ENCODE measurements at regions not wholly inside any gene's neighbourhood (a gene's known extent, or its start where the extent isn't known, plus 50 kb on each side); places are given as distances from the start of the nearest gene placed in this dataset.

DNA sequence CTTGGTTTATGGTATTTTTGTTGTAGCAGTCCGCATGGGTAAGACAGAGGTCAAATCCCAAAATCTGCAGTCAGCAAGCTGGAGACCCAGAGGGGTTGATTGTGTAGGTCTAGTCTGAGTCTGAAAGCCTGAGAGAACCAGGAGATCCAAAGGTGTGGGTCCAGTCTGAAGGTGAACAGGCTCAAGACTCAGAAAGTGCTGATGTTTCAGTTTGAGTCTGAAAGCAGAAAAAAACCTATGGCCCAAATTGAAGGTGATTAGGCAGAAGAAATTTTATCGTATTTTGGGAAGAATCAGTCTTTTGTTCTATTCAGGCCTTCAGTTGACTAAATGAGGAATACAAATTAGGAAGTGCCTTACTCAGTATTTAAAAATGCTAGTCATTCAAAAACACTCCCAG lies 807.8 kb upstream of the FOXG1 start:
- TF ChIP-seq ZNF239 (tag by site-specific recombination; IDR thresholded peaks at IDR 0.05) (no peak), ZNF660 (tag by site-specific recombination; IDR thresholded peaks at IDR 0.05) (no peak), ZBTB8A (tag by site-specific recombination; IDR thresholded peaks at IDR 0.05) (no peak), ZBTB17 (tag by site-specific recombination; IDR thresholded peaks at IDR 0.05) (no peak), ZNF324 (tag by site-specific recombination; IDR thresholded peaks at IDR 0.05) (no peak), YY1 (tag by site-specific recombination; IDR thresholded peaks at IDR 0.05) (no peak), KLF1 (tag by site-specific recombination; IDR thresholded peaks at IDR 0.05) (no peak), ZNF10 (tag by site-specific recombination; IDR thresholded peaks at IDR 0.05) (no peak), ZSCAN30 (tag by site-specific recombination; IDR thresholded peaks at IDR 0.05) (no peak), MYNN (tag by site-specific recombination; IDR thresholded peaks at IDR 0.05; ENCODE audit: borderline replicate concordance) (no peak), PRDM1 (tag by site-specific recombination; IDR thresholded peaks at IDR 0.05) (no peak)
- TF ChIP-seq, protein P1, sequence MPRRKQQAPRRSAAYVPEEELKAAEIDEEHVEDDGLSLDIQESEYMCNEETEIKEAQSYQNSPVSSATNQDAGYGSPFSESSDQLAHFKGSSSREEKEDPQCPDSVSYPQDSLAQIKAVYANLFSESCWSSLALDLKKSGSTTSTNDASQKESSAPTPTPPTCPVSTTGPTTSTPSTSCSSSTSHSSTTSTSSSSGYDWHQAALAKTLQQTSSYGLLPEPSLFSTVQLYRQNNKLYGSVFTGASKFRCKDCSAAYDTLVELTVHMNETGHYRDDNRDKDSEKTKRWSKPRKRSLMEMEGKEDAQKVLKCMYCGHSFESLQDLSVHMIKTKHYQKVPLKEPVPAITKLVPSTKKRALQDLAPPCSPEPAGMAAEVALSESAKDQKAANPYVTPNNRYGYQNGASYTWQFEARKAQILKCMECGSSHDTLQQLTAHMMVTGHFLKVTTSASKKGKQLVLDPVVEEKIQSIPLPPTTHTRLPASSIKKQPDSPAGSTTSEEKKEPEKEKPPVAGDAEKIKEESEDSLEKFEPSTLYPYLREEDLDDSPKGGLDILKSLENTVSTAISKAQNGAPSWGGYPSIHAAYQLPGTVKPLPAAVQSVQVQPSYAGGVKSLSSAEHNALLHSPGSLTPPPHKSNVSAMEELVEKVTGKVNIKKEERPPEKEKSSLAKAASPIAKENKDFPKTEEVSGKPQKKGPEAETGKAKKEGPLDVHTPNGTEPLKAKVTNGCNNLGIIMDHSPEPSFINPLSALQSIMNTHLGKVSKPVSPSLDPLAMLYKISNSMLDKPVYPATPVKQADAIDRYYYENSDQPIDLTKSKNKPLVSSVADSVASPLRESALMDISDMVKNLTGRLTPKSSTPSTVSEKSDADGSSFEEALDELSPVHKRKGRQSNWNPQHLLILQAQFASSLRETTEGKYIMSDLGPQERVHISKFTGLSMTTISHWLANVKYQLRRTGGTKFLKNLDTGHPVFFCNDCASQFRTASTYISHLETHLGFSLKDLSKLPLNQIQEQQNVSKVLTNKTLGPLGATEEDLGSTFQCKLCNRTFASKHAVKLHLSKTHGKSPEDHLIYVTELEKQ (tag by site-specific recombination; IDR thresholded peaks at IDR 0.05; ENCODE audit: borderline replicate concordance) = no peak
- TF ChIP-seq, protein P2, sequence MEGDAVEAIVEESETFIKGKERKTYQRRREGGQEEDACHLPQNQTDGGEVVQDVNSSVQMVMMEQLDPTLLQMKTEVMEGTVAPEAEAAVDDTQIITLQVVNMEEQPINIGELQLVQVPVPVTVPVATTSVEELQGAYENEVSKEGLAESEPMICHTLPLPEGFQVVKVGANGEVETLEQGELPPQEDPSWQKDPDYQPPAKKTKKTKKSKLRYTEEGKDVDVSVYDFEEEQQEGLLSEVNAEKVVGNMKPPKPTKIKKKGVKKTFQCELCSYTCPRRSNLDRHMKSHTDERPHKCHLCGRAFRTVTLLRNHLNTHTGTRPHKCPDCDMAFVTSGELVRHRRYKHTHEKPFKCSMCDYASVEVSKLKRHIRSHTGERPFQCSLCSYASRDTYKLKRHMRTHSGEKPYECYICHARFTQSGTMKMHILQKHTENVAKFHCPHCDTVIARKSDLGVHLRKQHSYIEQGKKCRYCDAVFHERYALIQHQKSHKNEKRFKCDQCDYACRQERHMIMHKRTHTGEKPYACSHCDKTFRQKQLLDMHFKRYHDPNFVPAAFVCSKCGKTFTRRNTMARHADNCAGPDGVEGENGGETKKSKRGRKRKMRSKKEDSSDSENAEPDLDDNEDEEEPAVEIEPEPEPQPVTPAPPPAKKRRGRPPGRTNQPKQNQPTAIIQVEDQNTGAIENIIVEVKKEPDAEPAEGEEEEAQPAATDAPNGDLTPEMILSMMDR (tag by site-specific recombination; IDR thresholded peaks at IDR 0.05) = no peak
- TF ChIP-seq, protein P3, sequence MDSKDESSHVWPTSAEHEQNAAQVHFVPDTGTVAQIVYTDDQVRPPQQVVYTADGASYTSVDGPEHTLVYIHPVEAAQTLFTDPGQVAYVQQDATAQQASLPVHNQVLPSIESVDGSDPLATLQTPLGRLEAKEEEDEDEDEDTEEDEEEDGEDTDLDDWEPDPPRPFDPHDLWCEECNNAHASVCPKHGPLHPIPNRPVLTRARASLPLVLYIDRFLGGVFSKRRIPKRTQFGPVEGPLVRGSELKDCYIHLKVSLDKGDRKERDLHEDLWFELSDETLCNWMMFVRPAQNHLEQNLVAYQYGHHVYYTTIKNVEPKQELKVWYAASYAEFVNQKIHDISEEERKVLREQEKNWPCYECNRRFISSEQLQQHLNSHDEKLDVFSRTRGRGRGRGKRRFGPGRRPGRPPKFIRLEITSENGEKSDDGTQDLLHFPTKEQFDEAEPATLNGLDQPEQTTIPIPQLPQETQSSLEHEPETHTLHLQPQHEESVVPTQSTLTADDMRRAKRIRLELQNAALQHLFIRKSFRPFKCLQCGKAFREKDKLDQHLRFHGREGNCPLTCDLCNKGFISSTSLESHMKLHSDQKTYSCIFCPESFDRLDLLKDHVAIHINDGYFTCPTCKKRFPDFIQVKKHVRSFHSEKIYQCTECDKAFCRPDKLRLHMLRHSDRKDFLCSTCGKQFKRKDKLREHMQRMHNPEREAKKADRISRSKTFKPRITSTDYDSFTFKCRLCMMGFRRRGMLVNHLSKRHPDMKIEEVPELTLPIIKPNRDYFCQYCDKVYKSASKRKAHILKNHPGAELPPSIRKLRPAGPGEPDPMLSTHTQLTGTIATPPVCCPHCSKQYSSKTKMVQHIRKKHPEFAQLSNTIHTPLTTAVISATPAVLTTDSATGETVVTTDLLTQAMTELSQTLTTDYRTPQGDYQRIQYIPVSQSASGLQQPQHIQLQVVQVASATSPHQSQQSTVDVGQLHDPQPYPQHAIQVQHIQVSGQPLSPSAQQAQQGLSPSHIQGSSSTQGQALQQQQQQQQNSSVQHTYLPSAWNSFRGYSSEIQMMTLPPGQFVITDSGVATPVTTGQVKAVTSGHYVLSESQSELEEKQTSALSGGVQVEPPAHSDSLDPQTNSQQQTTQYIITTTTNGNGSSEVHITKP (tag by site-specific recombination; IDR thresholded peaks at IDR 0.05) = no peak

Measured in HEK293 (cell line).